ENCODE measurements at regions not wholly inside any gene's neighbourhood (a gene's known extent, or its start where the extent isn't known, plus 50 kb on each side); places are given as distances from the start of the nearest gene placed in this dataset.

- POLR2A ChIA-PET = interaction anchor here (1.0 kb wide), 1 partner anchor 111 kb away, joined by 3 read pairs; no protein-coding TSS in a partner anchor
- TF ChIP-seq CTCF (conservative IDR thresholded peaks at IDR 0.05; ENCODE audit: low read length) (no peak), EZH2phosphoT487 (IDR thresholded peaks at IDR 0.05; ENCODE audit: borderline replicate concordance, low read depth, low read length) (no peak)
- no peak for DNase-seq (ENCODE audit: low spot score)
- no TSS peak for BruUV-seq (replicated peaks)
- no peak overlapping the region for H3K27ac ChIP-seq (ENCODE audit: low read depth, low read length, poor library complexity, severe bottlenecking)
- H3K79me2 ChIP-seq (ENCODE audit: insufficient read depth, low read depth, low read length) = no peaks in the 10 kb centered on the region
- H2AFZ ChIP-seq (ENCODE audit: low read length) = no peak overlapping the region
- no peaks in the 10 kb centered on the region for H3K36me3 ChIP-seq (ENCODE audit: insufficient read depth, low read length)
- no peaks in the 10 kb centered on the region for H4K20me1 ChIP-seq (ENCODE audit: insufficient read depth, low read length)
- CTCF ChIA-PET (ENCODE audit: unreplicated experiment) = no interaction called here
- H3K4me2 ChIP-seq (ENCODE audit: low read length) = no peak overlapping the region
- intact Hi-C loops (cut with micrococcal nuclease; ENCODE audit: unreplicated experiment) = no loop called here
- H3K4me3 ChIP-seq (ENCODE audit: low read depth, low read length, poor library complexity, severe bottlenecking) = no peak overlapping the region
- no peaks in the 10 kb centered on the region for H3K9me3 ChIP-seq (ENCODE audit: low read length)
- no peaks in the 10 kb centered on the region; the same call in 1 of the 2 replicates for H3K9me2 ChIP-seq (ENCODE audit: insufficient read depth, low read length)
- H3K4me1 ChIP-seq (ENCODE audit: insufficient read depth, low read length, poor library complexity, severe bottlenecking) = no peaks in the 10 kb centered on the region
Measured at GRCh38 chr1:56057466-56058405, 521.6 kb downstream of the PLPP3 start.

GRCh38 chr1:56056438-56057287 lies 522.7 kb downstream of the PLPP3 start:
- Histone ChIP-seq H3K9me2 (ENCODE audit: insufficient read depth, low read length) (no peaks in the 10 kb centered on the region; the same call in 1 of the 2 replicates), H3K4me2 (ENCODE audit: low read length) (no peak overlapping the region), H4K20me1 (ENCODE audit: insufficient read depth, low read length) (no peaks in the 10 kb centered on the region), H3K27ac (ENCODE audit: low read depth, low read length, poor library complexity, severe bottlenecking) (no peak overlapping the region), H3K4me3 (ENCODE audit: low read depth, low read length, poor library complexity, severe bottlenecking) (no peak overlapping the region), H3K9me3 (ENCODE audit: low read length) (no peaks in the 10 kb centered on the region), H2AFZ (ENCODE audit: low read length) (no peak overlapping the region), H3K4me1 (ENCODE audit: insufficient read depth, low read length, poor library complexity, severe bottlenecking) (no peaks in the 10 kb centered on the region), H3K79me2 (ENCODE audit: insufficient read depth, low read depth, low read length) (no peaks in the 10 kb centered on the region), H3K36me3 (ENCODE audit: insufficient read depth, low read length) (no peaks in the 10 kb centered on the region)
- POLR2A ChIA-PET = no interaction called here
- CTCF ChIA-PET (ENCODE audit: unreplicated experiment) = no interaction called here
- BruUV-seq (replicated peaks) = no TSS peak
- no peak for DNase-seq (ENCODE audit: low spot score)
- TF ChIP-seq EZH2phosphoT487 (IDR thresholded peaks at IDR 0.05; ENCODE audit: borderline replicate concordance, low read depth, low read length) (no peak), CTCF (conservative IDR thresholded peaks at IDR 0.05; ENCODE audit: low read length) (no peak)
- intact Hi-C loops (cut with micrococcal nuclease; ENCODE audit: unreplicated experiment) = no loop called here
